ENCODE measurements at regions not wholly inside any gene's neighbourhood (a gene's known extent, or its start where the extent isn't known, plus 50 kb on each side); places are given as distances from the start of the nearest gene placed in this dataset.

GRCh38 chr4:100948911-100949310 lies 398.4 kb downstream of the PPP3CA start:
- TF ChIP-seq POLR2A (IDR thresholded peaks at IDR 0.05) (no peak), POLR2AphosphoS5 (IDR thresholded peaks at IDR 0.05) (no peak), EP300 (IDR thresholded peaks at IDR 0.05) (no peak)
- TF ChIP-seq, protein P1, sequence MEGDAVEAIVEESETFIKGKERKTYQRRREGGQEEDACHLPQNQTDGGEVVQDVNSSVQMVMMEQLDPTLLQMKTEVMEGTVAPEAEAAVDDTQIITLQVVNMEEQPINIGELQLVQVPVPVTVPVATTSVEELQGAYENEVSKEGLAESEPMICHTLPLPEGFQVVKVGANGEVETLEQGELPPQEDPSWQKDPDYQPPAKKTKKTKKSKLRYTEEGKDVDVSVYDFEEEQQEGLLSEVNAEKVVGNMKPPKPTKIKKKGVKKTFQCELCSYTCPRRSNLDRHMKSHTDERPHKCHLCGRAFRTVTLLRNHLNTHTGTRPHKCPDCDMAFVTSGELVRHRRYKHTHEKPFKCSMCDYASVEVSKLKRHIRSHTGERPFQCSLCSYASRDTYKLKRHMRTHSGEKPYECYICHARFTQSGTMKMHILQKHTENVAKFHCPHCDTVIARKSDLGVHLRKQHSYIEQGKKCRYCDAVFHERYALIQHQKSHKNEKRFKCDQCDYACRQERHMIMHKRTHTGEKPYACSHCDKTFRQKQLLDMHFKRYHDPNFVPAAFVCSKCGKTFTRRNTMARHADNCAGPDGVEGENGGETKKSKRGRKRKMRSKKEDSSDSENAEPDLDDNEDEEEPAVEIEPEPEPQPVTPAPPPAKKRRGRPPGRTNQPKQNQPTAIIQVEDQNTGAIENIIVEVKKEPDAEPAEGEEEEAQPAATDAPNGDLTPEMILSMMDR (IDR thresholded peaks at IDR 0.05): no peak
- Histone ChIP-seq H3K9me3 (no peaks in the 10 kb centered on the region), H3K27me3 (no peaks in the 10 kb centered on the region), H3K36me3 (no peaks in the 10 kb centered on the region), H3K4me1 (no peaks in the 10 kb centered on the region), H3K4me3 (no peak overlapping the region), H3K27ac (no peak overlapping the region)
- intact Hi-C loops (cut with DNase I): no loop called here
- DNase-seq: no peak
- 53 to 61% methylated on average over 4 of the region's 4 CpGs for WGBS, 2 donors

DNA sequence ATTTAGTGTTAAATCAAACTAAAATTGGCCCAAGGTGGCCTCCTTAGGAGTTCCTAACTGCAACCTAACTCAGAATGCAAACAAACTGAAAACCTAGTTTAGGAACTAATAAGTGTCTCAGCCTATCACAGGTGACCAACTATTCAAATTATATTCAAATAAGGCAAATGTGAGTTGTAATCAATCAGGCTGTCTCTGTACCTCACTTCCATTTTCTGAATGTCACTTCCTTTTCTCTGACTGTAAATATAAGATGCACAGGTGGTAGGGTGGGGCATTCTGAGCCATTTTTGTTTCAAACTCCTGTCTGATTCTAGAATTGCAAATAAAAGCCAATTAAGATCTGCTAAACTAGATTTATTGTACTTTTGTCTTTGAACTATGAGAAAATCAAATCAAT lies 401.5 kb downstream of the PPP3CA start:
- H3K27ac ChIP-seq: no peak overlapping the region
- no peaks in the 10 kb centered on the region for H3K36me3 ChIP-seq
- H3K4me1 ChIP-seq: no peaks in the 10 kb centered on the region
- no peak for DNase-seq
- peaks cover 0 to 3% (median 0%) of the 10 kb centered on the region in 4 donors for H3K9me3 ChIP-seq
- no peak overlapping the region for H3K4me3 ChIP-seq
- TF ChIP-seq POLR2A (IDR thresholded peaks at IDR 0.05) (no peak), POLR2AphosphoS5 (IDR thresholded peaks at IDR 0.05) (no peak), EP300 (IDR thresholded peaks at IDR 0.05) (no peak)
- TF ChIP-seq, protein P1 (IDR thresholded peaks at IDR 0.05): no peak
- intact Hi-C loops (cut with DNase I): no loop called here
- H3K27me3 ChIP-seq: no peaks in the 10 kb centered on the region

DNA sequence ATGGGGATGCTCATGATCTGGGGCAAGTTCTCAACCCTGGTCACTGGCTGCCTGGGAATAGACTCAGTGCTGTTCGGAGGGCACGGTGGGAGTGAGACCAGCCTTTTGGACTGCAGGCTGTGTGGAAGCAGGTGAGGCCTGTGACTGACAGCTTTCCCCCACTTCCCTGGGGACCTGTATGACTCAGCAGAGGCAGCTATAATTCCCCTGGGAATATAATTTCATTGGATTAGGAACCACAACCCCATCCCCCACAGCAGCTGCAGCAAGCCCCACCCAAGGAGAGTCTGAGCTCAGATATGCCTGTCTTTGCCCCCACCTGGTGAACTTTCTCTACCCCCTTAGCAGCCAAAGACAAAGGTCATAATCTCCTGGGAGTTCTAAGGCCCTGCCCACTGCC lies 408.6 kb downstream of the PPP3CA start:
- no peak for DNase-seq
- H3K9me3 ChIP-seq: peaks cover 0 to 3% (median 0%) of the 10 kb centered on the region in 4 donors
- no peaks in the 10 kb centered on the region for H3K36me3 ChIP-seq
- H3K4me1 ChIP-seq: no peaks in the 10 kb centered on the region
- no peak overlapping the region for H3K27ac ChIP-seq
- WGBS, 2 donors: 97 to 98% methylated on average over 2 of the region's 2 CpGs
- H3K27me3 ChIP-seq: no peaks in the 10 kb centered on the region
- no peak for TF ChIP-seq POLR2AphosphoS5 (IDR thresholded peaks at IDR 0.05)
- TF ChIP-seq POLR2A (IDR thresholded peaks at IDR 0.05): no peak
- intact Hi-C loops (cut with DNase I): no loop called here
- H3K4me3 ChIP-seq: no peak overlapping the region

- TF ChIP-seq, protein P1 (IDR thresholded peaks at IDR 0.05): no peak
- TF ChIP-seq POLR2A (IDR thresholded peaks at IDR 0.05): no peak
- no peak for TF ChIP-seq POLR2AphosphoS5 (IDR thresholded peaks at IDR 0.05)
- no peak for TF ChIP-seq EP300 (IDR thresholded peaks at IDR 0.05)
- intact Hi-C loops (cut with DNase I): no loop called here
- peaks cover 0 to 4% (median 0%) of the 10 kb centered on the region in 4 donors for H3K4me1 ChIP-seq
- no peaks in the 10 kb centered on the region for H3K27me3 ChIP-seq
- no peak overlapping the region for H3K4me3 ChIP-seq
- DNase-seq: no peak
- H3K36me3 ChIP-seq: no peaks in the 10 kb centered on the region
- H3K27ac ChIP-seq: no peak overlapping the region
- 71 to 74% methylated on average over 4 of the region's 4 CpGs for WGBS, 2 donors
- no peaks in the 10 kb centered on the region for H3K9me3 ChIP-seq
These were observed 410.5 kb downstream of the PPP3CA start for GRCh38 chr4:100936661-100937375.

DNA sequence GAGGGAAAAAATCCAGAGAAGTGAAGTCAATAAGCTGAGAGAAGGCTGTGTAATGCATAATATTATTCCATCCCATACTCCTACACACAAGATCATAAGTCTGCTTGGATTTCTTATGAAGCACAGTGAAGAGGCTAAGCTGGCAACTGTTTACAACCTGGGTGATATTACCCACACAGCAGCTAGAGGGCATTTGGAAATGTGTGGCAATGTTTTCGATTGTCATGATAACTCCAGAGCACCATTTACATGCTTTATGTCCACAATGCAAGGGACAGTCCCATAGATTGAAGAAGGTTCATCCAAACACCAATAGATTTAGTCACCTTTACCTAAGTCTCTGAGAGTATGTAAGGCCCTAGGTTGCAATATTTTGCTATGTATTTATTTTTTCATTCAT lies 412.2 kb downstream of the PPP3CA start:
- intact Hi-C loops (cut with DNase I): no loop called here
- Histone ChIP-seq H3K4me3 (no peak overlapping the region), H3K27me3 (no peaks in the 10 kb centered on the region), H3K9me3 (no peaks in the 10 kb centered on the region), H3K4me1 (peaks cover 0 to 4% (median 0%) of the 10 kb centered on the region in 4 donors), H3K27ac (no peak overlapping the region), H3K36me3 (no peaks in the 10 kb centered on the region)
- TF ChIP-seq, protein P1 (IDR thresholded peaks at IDR 0.05): no peak
- no peak for TF ChIP-seq EP300 (IDR thresholded peaks at IDR 0.05)
- no peak for TF ChIP-seq POLR2A (IDR thresholded peaks at IDR 0.05)
- no peak for TF ChIP-seq POLR2AphosphoS5 (IDR thresholded peaks at IDR 0.05)
- WGBS, 2 donors: 42 to 84% methylated on average over 1 of the region's 1 CpG
- DNase-seq: no peak

Measured in sigmoid colon (tissue), 6 donors.